Psoas muscle (tissue), 7 donors: ENCODE measurements at regions not wholly inside any gene's neighbourhood (a gene's known extent, or its start where the extent isn't known, plus 50 kb on each side); places are given as distances from the start of the nearest gene placed in this dataset.

Experiments used
- ATAC-seq, 4 donors: fragments of 200-7000 bp; cut with Tn5 transposase; one replicate each; pipeline ENCODE4 v1.9.1; 2020; ENCODE audit warnings: moderate library complexity in 3 of 4, mild to moderate bottlenecking in 2 of 4
- DNase-seq, 2 donors: peaks; one replicate each; pipeline ENCODE4 v3.0.0-alpha.2; 2020
- H3K27ac ChIP-seq: fragments of 200-600 bp; one replicate; pipeline ENCODE4 v1.8.0; 2022
- H3K27me3 ChIP-seq, 3 donors: fragments of 200-600 bp in 1 of 3; one replicate each; pipeline versions ENCODE4 v1.6.1 to v1.8.0; 2013 to 2022; ENCODE audit warnings: low read length in 2 of 3, mild to moderate bottlenecking in 2 of 3, moderate library complexity in 1 of 3; ENCODE audit not compliant: insufficient read depth in 3 of 3
- H3K36me3 ChIP-seq, 2 donors: fragments of 200-600 bp in 1 of 2; one replicate each; pipeline versions ENCODE4 v1.6.1 to v1.8.0; 2013 to 2022; ENCODE audit warnings: low read depth in 1 of 2, mild to moderate bottlenecking in 1 of 2, moderate library complexity in 1 of 2; ENCODE audit not compliant: insufficient read depth in 1 of 2
- H3K4me1 ChIP-seq: fragments of 200-600 bp; one replicate; pipeline ENCODE4 v1.8.0; 2022
- H3K4me3 ChIP-seq: fragments of 200-600 bp; one replicate; pipeline ENCODE4 v1.8.0; 2022; ENCODE audit warnings: mild to moderate bottlenecking
- H3K9me3 ChIP-seq: fragments of 200-600 bp; one replicate; pipeline ENCODE4 v1.8.0; 2022
- CTCF ChIP-seq: fragments of 200-600 bp; IDR thresholded peaks from one replicate; pipeline ENCODE4 v1.8.0; 2022; ENCODE audit warnings: antibody characterized with exemption
- WGBS, 3 donors: extraction: QIAGEN DNeasy Blood & Tissue Kit; methylation state at CpG; one replicate each; pipeline versions ENCODE4 v1.1.6 to v1.1.7; 2013; 5-methylcytosine and 5-hydroxymethylcytosine counted together
- intact Hi-C, 2 donors: fragments of 100-400 bp; cut with DNase I; formaldehyde crosslinking; loops; one replicate each; pipeline versions ENCODE4 v1.11.0 to v1.14.2; 2022
- donor health status: healthy with polysubstance abuse.
- donor health status: DM: no; HTN: no; CAD: no; lungs with moderate emphysema.
- donor health status: Bipolar disorder and iron deficiency.
- donor health status: healthy.
- donor health status: DM: yes; HTN: yes; CAD: no.
- donor health status: DM: no; HTN: no; CAD: no.
- donor health status: DM: yes; HTN: yes; CAD: no.

- WGBS, 3 donors: 73 to 81% (median 76%) methylated on average over 2 of the region's 2 CpGs
- no peak overlapping the region for H3K27ac ChIP-seq
- no peaks in the 10 kb centered on the region for H3K4me1 ChIP-seq
- no peak for TF ChIP-seq CTCF
- ATAC-seq: no peak
- intact Hi-C loops: no loop called here
- H3K4me3 ChIP-seq: no peak overlapping the region
- no peaks in the 10 kb centered on the region for H3K36me3 ChIP-seq
- no peaks in the 10 kb centered on the region for H3K9me3 ChIP-seq
- DNase-seq: no peak
- no peaks in the 10 kb centered on the region for H3K27me3 ChIP-seq
These were observed 393.8 kb downstream of the ZNF385D start for GRCh38 chr3:21357241-21357640.

GRCh38 chr3:21356402-21356801 lies 394.6 kb downstream of the ZNF385D start:
- 71 to 77% (median 76%) methylated on average over 4 of the region's 4 CpGs for WGBS, 3 donors
- Histone ChIP-seq H3K4me3 (no peak overlapping the region), H3K4me1 (no peaks in the 10 kb centered on the region), H3K27me3 (no peaks in the 10 kb centered on the region), H3K36me3 (no peaks in the 10 kb centered on the region), H3K9me3 (no peaks in the 10 kb centered on the region), H3K27ac (no peak overlapping the region)
- intact Hi-C loops: no loop called here
- no peak for TF ChIP-seq CTCF
- DNase-seq (no peak), ATAC-seq (no peak)

GRCh38 chr3:21345382-21345976 lies 405.5 kb downstream of the ZNF385D start:
- ATAC-seq: no peak
- no peak for DNase-seq
- no peak for TF ChIP-seq CTCF
- no peaks in the 10 kb centered on the region for H3K36me3 ChIP-seq
- intact Hi-C loops: no loop called here
- H3K9me3 ChIP-seq: no peaks in the 10 kb centered on the region
- H3K27me3 ChIP-seq: no peaks in the 10 kb centered on the region
- H3K4me1 ChIP-seq: no peaks in the 10 kb centered on the region
- H3K4me3 ChIP-seq: no peak overlapping the region
- H3K27ac ChIP-seq: no peak overlapping the region
- WGBS, 3 donors: 66 to 79% (median 78%) methylated on average over 7 of the region's 7 CpGs

- no peaks in the 10 kb centered on the region for H3K36me3 ChIP-seq
- no peak overlapping the region for H3K4me3 ChIP-seq
- DNase-seq (no peak), ATAC-seq (no peak)
- no peaks in the 10 kb centered on the region for H3K27me3 ChIP-seq
- intact Hi-C loops: no loop called here
- H3K9me3 ChIP-seq: no peaks in the 10 kb centered on the region
- no peaks in the 10 kb centered on the region for H3K4me1 ChIP-seq
- no peak overlapping the region for H3K27ac ChIP-seq
- TF ChIP-seq CTCF: no peak
- 91 to 100% (median 96%) methylated on average over 1 of the region's 1 CpG for WGBS, 3 donors
These were observed 419.2 kb downstream of the ZNF385D start for GRCh38 chr3:21331857-21332256.

- no peak for TF ChIP-seq CTCF
- no peak for ATAC-seq
- Histone ChIP-seq H3K4me3 (no peak overlapping the region), H3K27me3 (no peaks in the 10 kb centered on the region), H3K27ac (no peak overlapping the region), H3K9me3 (no peaks in the 10 kb centered on the region), H3K4me1 (no peaks in the 10 kb centered on the region), H3K36me3 (no peaks in the 10 kb centered on the region)
- no peak for DNase-seq
- WGBS, 3 donors: 50 to 71% (median 69%) methylated on average over 2 of the region's 2 CpGs
- intact Hi-C loops: no loop called here
These were observed 419.7 kb downstream of the ZNF385D start for GRCh38 chr3:21331321-21331720.
